HUDEP-2 (cell line): ENCODE measurements at regions not wholly inside any gene's neighbourhood (a gene's known extent, or its start where the extent isn't known, plus 50 kb on each side); places are given as distances from the start of the nearest gene placed in this dataset.

Source experiments
- DNase-seq, 76 experiments: peaks; one replicate each; lab custom pipeline; 2025; ENCODE audit not compliant: unreplicated experiment in 76 of 76; lab: John Stamatoyannopoulos, UW

- DNase-seq: no peak
These were observed 165.9 kb downstream of the PJA1 start for GRCh38 chrX:68999356-68999755.

DNA sequence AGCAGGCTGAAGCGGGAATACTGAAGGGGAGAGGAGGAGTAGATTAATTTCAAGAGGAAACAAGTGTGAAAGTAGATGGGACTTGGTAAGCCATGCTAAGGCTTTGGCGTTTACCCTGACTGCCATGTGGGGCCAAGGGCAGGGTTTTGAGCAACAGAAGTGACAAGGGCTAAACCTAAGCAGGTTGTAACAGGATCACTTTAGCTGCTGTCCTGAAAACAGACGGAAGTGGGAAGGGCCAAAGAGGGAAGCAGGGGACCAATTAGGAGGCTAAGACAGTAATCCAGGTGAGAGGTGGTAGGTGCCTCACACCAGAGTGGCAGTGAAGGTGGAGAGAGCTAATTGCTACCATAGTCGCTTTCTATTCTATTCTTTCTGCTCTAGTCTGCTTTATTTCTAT, 166.5 kb downstream of the PJA1 start:
- no peak for DNase-seq

GRCh38 chrX:68997911-68998310, 167.3 kb downstream of the PJA1 start:
- DNase-seq: no peak

- DNase-seq: no peak
These were observed 167.7 kb downstream of the PJA1 start for GRCh38 chrX:68997511-68997910.

DNA sequence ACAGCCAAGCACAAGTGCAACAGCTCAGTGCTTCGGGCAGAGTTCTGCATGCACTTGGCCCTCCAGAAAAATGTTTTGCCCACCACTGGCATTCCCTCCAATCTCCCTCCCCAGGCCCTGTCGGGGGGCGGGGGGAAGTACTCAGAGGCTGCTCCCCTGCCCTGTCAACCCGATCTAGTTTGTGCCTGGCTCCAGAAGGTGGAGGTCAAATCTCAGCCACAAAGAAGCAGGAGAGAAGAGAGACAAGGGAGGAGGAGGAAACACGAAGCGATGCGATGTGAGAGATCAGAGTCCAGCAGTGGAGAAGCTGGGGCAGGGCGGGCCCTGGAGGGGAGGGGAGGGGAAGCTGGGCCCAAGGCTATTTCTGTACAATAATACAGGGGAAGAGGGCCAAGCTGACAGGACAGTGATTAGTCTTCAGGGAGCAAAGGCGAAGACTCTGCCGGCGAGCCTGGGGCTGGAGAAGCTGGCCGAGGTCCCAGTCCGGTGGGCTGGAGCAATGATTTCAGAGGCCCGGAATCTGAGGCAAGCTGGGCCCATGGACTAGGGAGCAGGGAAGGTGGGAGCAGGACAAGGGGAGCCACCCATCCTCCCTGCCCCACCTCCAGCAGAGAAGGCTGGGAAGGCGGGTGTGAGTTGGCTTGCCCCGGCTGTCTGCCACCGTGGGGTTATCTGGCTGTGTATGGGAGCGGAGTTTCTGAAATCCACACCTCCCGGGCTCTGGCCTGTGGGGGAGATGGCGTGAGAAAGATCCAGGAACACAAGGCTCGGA, 167.1 kb downstream of the EFNB1 start:
- DNase-seq: no peak

- DNase-seq: no peak
These were observed 166.6 kb downstream of the EFNB1 start for GRCh38 chrX:68995386-68995779.

DNA sequence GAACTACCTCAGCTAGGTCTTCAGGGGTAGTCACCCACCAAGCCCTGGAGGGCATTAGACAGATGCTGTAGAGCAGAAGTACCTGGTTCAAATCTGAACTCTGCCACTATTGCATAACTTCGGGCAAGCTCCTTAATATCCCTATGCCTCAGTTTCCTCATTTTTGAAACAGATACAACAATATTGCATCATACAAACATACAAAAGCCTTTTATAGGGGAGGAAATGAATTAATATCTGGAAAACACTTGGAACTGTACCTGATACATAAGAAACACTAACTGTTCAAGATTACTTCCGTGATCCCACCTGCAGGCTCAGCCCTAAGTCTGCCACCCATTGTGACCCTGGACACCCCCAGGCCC, 166.1 kb downstream of the EFNB1 start:
- DNase-seq: no peak

DNA sequence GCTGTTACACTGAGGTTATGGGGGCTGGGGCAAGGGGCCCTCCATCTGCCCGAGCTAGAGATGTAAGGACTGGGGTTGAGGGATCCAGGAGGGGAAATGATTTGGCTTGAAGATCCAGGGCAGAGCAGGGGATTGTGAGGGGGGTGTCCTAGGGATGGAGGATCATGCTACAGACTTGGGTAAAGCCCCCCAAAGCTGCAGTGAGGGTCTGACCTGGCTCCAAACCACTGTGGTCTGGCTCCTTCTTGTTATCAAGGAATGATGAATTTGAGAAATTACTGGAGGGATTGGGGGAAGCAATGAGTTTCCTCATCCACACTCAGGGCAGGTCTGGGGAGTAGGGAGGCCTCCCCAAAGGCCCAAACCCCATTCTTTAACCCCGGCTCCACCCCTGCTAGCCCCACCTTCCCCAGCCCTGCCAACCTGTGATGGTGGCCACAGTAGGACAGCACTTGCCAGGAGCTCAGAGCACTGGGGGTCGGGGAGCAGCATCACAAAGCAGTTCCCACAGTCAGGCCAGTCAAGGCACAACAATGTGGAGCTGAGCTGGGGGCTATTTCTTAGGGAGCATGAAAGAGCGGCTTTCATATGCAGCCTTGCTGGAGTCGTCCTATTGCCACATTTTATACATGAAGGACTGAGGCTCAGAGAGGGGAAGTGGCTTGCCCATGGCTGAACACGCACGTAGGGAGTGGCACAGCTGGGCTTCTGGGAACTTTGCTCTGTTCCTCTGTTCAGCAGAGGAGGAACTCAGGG, 165.5 kb downstream of the EFNB1 start:
- no peak for DNase-seq

GRCh38 chrX:68992821-68993397, 164.1 kb downstream of the EFNB1 start:
- DNase-seq: no peak

DNA sequence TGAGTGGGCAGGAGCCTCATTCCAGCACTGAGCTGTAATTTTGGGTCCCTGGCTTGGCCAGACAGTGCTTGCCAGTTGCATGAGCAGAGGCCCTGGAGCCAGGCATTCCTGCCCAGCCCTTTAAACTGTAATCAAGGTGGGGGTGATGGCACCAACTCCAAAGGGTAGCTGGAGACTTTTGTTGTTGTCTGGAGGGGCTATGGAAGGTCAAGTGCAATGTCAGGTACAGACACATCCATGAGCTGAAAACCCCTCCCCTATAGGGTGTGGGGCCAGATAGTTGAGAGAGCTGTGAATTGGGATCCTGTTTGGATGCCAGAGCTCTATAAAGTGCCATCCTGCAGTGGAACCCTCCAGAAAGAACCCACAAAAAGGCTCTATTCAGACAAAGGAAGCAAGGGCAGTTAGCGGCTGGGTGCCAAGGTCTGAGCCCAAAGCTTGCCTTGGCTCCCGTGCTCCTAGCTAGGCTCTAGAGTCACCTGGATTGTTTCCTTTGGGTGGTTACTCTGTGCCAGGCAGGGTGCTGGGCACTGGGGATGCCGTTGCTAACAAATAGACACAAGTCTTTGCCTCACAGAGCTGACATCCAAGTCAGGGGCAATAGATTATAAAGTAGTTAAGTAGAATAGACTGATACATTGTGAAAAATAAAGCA, 163.0 kb downstream of the EFNB1 start:
- DNase-seq: no peak

DNA sequence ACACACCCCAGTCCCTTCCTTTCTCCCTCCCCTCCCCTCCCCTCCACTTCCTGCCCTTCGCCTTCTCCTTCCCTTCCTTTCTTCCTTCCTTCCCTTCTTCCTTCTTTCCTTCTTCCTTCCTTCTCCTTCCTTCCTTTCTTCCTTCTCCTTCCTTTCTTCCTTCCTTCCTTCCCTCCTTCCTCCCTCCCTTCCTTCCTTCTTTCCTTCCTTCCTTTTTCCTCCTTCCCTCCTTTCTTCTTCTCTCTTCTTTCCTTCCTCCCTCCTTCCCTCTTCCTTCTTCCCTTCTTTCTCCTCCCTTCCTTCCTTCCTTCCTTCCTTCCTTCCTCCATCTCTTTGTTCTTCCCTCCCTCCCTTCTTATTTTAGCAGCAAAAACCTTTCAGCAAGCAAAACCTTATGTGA, 162.1 kb downstream of the EFNB1 start:
- DNase-seq: no peak

- peak in 1 of 76 experiments; percentile 0 for DNase-seq
These were observed 161.2 kb downstream of the EFNB1 start for GRCh38 chrX:68989865-68990606.

- no peak for DNase-seq
These were observed 160.6 kb downstream of the EFNB1 start for GRCh38 chrX:68989456-68989855.

GRCh38 chrX:68988865-68989264, 160.0 kb downstream of the EFNB1 start:
- no peak for DNase-seq

DNA sequence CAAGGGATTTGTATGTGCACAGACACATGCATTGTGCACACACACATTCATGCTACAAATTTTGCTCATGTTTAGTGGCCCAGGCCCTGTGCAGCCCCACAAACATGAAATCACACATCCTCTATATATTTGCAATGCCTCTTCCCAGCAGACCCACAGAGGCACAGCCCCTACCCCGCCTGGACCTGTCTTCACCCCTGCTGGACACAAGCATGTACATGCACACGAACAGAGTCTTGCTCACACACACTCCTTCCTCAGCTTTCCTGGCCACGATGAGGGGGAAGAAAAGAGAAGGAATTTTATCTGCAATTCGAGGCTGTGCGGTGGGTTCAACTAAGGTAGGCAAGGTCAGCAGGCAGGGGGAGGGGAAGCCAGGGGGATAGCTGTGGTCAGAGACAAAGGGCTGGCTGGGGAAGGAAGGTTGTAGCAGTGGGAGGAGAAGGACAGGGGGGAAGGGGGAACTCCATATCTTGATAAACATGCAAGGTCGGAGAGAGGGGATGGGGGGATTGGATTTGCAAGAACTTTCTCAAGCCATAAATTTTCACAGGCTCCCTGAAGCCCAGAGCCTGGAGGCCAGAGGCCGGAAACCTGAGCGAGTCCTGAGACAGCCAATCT, 156.4 kb downstream of the EFNB1 start:
- no peak for DNase-seq

- DNase-seq: no peak
These were observed 154.4 kb downstream of the EFNB1 start for GRCh38 chrX:68983004-68983857.

DNA sequence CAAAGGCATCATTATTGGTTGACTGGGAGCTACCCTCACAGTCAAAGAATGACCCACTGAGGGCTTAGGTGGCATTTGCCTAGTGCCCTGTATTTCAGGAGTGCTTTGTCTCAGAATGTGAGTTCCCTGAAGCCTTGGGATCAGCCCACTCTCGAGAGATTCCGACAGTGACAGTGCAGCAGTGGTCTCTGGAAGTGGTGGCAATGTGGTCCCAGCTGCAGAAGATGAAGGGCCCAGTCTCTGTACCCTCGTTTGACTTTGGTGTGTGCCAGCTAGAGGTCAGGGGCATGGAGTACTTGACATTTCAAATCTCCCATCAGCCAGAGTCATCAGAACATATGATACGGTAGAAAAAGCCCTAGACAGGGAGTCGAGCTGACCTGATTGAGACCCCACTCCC, 153.7 kb downstream of the EFNB1 start:
- no peak for DNase-seq

GRCh38 chrX:68980906-68981616, 152.2 kb downstream of the EFNB1 start:
- no peak for DNase-seq

- no peak for DNase-seq
These were observed 149.8 kb downstream of the EFNB1 start for GRCh38 chrX:68978655-68979054.
